ES-I3 (cell line): ENCODE measurements at regions not wholly inside any gene's neighbourhood (a gene's known extent, or its start where the extent isn't known, plus 50 kb on each side); places are given as distances from the start of the nearest gene placed in this dataset.
"Not testable (repeated sequence)": the region's sequence is repeated elsewhere in the genome, so short reads cannot be mapped to it uniquely, and the experiment has no call there.

Experiments
- H3K36me3 ChIP-seq: 2 replicates; pipeline ENCODE4 v1.6.1; 2013; ENCODE audit warnings: mild to moderate bottlenecking, low read length, control low read depth, moderate library complexity; ENCODE audit not compliant: insufficient read depth
- H3K4me1 ChIP-seq: 2 replicates; pipeline ENCODE4 v1.6.1; 2013; ENCODE audit warnings: mild to moderate bottlenecking, control low read depth, low read length; ENCODE audit not compliant: insufficient read depth
- H3K9ac ChIP-seq: 2 replicates; pipeline ENCODE4 v1.6.1; 2013; ENCODE audit warnings: low read depth, mild to moderate bottlenecking, low read length, moderate library complexity
- H3K9me3 ChIP-seq: 2 replicates; pipeline ENCODE4 v1.6.1; 2013; ENCODE audit warnings: mild to moderate bottlenecking, low read length, moderate library complexity; ENCODE audit not compliant: control insufficient read depth, insufficient read depth

GRCh38 chr5:45132972-45133371 lies 324.2 kb downstream of the MRPS30 start:
- H3K4me1 ChIP-seq = no peaks in the 10 kb centered on the region
- no peaks in the 10 kb centered on the region for H3K9me3 ChIP-seq
- H3K36me3 ChIP-seq = no peaks in the 10 kb centered on the region
- no peak overlapping the region for H3K9ac ChIP-seq

- Histone ChIP-seq H3K4me1 (no peaks in the 10 kb centered on the region), H3K9me3 (no peaks in the 10 kb centered on the region), H3K36me3 (no peaks in the 10 kb centered on the region), H3K9ac (no peak overlapping the region)
Measured at GRCh38 chr5:45162974-45163373, 354.2 kb downstream of the MRPS30 start.

- H3K9me3 ChIP-seq = no peaks in the 10 kb centered on the region
Measured at GRCh38 chr5:45171563-45171962, 362.8 kb downstream of the MRPS30 start.

GRCh38 chr5:45172634-45173033 lies 363.9 kb downstream of the MRPS30 start:
- not testable (repeated sequence) for H3K9me3 ChIP-seq, H3K9ac ChIP-seq, H3K4me1 ChIP-seq, H3K36me3 ChIP-seq

More at GRCh38 chr5:45171563-45171962, 362.8 kb downstream of the MRPS30 start:
- H3K4me1 ChIP-seq = no peaks in the 10 kb centered on the region
- H3K9ac ChIP-seq = no peak overlapping the region
- H3K36me3 ChIP-seq = no peaks in the 10 kb centered on the region

GRCh38 chr5:45179686-45180085 lies 370.9 kb downstream of the MRPS30 start:
- no peaks in the 10 kb centered on the region; the same call in 1 of the 2 replicates for H3K4me1 ChIP-seq
- H3K9me3 ChIP-seq = no peaks in the 10 kb centered on the region
- H3K36me3 ChIP-seq = no peaks in the 10 kb centered on the region
- no peak overlapping the region for H3K9ac ChIP-seq

GRCh38 chr5:45189042-45189441 lies 380.3 kb downstream of the MRPS30 start:
- Histone ChIP-seq H3K36me3 (no peaks in the 10 kb centered on the region), H3K4me1 (no peaks in the 10 kb centered on the region), H3K9me3 (no peaks in the 10 kb centered on the region), H3K9ac (no peak overlapping the region)

- Histone ChIP-seq H3K9me3 (no peaks in the 10 kb centered on the region), H3K9ac (no peak overlapping the region), H3K36me3 (no peaks in the 10 kb centered on the region)
Measured at GRCh38 chr5:45189481-45189880, 380.7 kb downstream of the MRPS30 start.

GRCh38 chr5:45195026-45195425 lies 386.3 kb downstream of the MRPS30 start:
- Histone ChIP-seq H3K9ac (no peak overlapping the region), H3K4me1 (no peaks in the 10 kb centered on the region), H3K9me3 (no peaks in the 10 kb centered on the region), H3K36me3 (no peaks in the 10 kb centered on the region)

More at GRCh38 chr5:45189481-45189880, 380.7 kb downstream of the MRPS30 start:
- H3K4me1 ChIP-seq = no peaks in the 10 kb centered on the region
